HG03439 (cell line): ENCODE measurements at regions not wholly inside any gene's neighbourhood (a gene's known extent, or its start where the extent isn't known, plus 50 kb on each side); places are given as distances from the start of the nearest gene placed in this dataset.
"Not testable (repeated sequence)": the region's sequence is repeated elsewhere in the genome, so short reads cannot be mapped to it uniquely, and the experiment has no call there.

ENCODE experiments used
- ATAC-seq: cut with Tn5 transposase; IDR thresholded peaks from one replicate; pipeline ENCODE4 v1.9.1; 2021; ENCODE audit warnings: mild to moderate bottlenecking, moderate library complexity; ENCODE audit not compliant: unreplicated experiment

DNA sequence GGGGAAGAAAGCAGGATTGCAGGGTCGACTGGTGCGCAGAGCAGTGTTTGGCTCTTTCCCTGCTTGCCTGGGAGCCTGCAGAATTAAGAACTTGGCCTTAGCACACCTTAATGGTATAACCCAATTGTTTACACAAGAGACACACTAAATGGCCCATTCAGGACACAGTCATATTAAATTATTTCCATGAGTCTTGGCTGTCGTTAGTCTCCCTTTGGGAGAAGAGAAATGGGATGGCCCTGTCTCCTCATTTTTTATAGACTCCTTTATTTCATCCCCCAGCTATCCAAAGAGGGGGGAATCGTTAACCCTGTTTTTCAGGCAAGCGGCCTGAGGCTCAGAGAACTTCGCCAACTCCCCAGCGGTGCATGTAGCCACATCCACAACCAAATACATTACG, 282.5 kb downstream of the SUCLA2 start:
- no peak for ATAC-seq

DNA sequence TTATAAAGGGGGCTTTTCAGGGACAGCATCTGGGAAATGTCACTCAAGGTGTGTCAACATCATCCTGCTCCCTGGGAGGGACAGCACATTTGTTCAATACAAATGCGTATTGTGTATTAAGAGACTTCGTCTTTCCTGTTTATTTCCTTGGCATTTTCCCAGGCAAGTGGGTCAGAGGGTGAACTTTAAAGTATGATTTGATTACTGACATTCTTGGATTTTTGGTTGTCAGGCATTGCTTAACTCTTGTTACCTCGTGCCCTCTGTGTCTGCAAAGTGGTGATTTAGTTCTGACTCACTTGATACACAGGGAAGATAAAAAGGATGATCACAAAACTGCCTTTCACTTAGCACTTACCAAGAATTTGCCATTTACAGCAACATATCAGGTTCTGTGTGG, 292.7 kb downstream of the SUCLA2 start:
- ATAC-seq = no peak

DNA sequence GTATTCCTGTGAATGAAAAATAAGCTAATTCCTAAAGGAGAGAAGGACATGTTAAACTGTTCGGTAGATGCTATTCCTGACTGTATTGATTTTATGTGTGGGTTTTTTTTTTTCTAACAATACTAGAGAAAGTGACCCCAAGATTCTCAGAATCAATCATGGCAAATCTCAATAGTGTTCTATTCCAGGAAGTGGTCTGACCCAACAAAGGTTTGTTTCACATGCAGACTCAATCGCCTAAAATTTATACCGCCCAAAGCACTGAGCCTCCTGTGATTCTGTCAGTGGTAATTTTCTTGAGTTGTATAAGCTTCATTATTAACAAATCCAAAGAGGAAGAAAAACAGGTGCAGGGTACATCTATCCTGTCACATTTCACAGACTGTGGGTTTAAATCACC, 293.7 kb downstream of the SUCLA2 start:
- no peak for ATAC-seq

DNA sequence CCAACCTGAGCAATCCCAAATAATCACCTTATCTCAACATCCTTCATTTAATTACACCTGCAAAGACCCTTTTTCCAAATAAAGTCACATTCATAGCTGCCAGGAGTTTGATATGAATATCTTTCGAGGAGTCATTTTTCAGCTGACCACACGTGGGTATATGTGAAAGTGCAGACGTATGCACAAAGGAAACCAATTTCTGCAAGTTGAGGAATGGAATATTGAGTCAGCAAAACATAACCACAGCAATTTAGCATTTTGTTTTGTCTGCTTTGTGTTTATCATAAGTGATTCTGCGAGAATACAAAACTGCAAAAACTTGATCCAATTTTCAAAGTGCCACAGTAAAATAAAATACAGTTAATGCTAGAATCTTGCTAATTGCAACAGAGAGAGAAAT, 295.9 kb downstream of the SUCLA2 start:
- no peak for ATAC-seq

DNA sequence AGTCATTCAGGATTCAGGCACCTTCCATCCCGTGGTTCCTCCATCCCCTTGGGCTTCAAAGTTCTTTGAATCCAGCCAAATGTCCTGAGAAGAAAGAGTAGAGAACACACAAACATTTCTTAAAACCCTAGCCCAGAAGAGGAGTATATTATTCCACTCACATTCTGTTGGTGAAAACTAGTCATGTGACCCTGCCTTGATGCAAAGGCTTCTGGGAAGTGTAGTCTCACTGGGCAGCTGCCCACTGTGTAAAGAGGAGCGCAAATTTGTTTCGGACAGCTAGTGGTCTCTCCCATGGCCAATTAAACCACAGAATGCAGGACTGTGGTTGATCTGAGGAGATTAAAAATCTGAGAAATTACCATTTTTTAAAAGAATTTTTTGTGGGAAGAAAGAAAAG, 304.4 kb downstream of the SUCLA2 start:
- ATAC-seq = no peak

DNA sequence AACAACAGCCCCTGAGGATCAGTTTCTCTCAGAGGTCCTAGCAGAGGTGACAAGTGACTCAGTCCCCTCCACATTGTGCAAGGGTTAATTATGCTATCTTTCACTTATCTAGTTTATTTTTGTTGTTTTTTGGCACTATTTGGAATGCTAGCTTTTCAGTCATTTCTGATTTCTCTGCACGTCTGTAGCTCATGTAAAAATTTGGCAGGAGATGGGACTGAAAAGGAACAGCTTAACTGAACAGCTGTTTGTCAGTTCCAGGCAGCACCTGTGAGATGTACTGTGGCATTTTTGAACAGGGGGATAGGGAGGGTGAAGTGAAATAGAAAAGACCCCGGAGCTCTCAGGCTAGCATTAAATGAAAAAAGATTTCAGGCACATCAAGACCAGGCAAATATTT, 313.5 kb downstream of the SUCLA2 start:
- no peak for ATAC-seq

DNA sequence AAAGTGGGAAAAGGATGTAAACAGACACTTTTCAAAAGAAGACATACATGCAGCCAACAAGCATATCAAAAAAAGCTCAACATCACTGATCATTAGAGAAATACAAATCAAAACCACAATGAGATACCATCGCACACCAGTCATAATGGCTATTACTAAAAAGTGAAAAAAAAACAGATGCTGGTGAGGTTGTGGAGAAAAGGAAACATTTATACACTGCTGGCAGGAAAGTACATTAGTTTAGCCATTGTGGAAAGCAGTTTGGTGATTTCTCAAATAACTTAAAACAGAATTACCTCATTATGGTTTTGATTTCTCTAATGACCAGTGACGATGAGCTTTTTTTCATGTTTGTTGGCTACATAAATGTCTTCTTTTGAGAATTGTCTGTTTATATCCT, 315.9 kb downstream of the SUCLA2 start:
- ATAC-seq = not testable (repeated sequence)

DNA sequence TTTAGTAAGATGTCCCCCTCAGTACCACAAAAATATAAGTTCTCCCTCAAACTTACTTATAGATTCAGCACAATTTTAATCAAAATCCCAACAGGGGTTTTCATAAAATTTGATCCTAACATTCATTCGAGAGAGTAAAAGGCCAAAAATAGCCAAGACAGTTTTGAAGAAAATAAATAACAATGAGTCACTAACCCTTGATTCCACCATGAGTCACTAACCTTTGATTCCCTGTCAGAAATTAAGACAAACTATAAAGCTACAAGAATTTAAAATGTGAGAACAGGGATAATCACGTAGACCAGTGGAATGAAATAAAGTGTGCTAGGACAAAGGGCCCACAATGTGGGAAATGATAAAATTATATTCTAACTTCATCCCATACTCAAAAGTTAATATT, 320.3 kb downstream of the SUCLA2 start:
- no peak for ATAC-seq

DNA sequence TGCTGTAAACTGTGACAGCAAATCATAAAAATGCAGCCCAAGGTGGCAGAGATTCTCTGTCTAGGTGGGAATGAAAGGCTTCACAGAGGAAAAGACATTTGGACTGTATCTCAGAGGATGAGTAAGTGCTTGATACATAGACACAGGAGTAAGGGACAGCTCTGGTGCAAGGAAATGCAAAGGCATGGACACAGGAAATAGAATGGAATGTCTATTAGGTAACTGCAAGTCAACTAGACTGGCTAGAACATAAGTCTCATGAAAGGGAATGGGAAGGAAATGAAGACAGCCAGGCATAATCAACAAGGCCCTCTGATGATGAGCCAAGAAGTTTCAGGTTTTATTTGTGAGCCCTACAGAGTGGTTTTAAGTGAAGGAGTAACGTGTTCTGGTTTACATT, 321.7 kb downstream of the SUCLA2 start:
- ATAC-seq = no peak

DNA sequence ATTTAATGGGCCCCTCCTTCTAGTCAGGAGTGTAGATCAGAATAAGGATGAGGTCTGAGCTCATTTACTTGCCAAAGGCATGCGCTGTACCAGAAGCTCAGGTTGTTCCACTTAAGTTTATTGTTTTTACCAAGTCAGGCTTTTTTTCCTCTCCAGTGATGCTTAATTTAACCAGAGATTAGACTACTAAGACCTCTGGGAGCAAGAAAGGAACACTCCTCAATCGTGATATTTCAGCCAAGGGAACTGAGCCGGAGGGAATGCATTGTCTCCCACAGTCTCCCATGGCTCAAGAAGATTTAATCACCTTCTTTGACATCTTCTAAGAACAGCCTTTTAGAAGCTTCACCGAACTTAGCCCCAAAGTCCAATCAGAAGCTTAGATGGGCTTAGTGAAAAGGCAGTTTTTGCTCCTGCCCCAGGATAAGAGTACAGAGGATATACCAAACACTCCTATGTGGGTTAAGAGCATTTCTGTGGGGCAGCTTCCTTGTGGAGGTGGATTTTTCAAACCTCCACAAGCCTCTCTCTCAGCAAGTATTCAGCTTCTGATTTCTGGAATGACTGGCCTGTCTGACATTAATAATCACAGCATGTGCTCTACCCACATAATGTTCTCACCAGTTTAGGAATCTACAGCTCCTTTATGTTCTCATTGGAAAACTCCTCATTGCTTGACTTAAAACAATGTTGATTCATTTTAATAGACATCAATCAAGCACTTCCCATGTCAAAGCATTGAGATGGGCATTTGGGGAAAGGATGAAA, 322.7 kb downstream of the SUCLA2 start:
- no peak for ATAC-seq

DNA sequence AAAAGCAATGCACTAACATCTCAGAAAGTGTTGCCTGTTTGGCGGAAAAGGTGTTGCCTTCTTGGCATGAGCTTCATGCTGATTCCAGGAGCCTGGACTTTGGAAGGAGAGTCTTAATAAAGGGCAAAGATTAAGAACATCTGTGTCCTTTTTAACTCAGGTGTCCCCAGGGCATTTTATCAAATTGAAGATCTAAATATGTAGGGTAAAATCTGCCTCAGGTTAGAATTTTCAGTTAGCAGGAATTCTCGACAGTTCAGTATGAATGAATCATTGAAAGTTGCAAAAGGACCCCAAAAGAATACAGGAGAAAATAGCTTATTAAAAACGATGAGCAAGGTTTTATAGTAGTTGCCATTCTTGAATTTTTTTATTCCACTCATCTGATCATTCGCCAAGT, 325.2 kb downstream of the SUCLA2 start:
- ATAC-seq = no peak

DNA sequence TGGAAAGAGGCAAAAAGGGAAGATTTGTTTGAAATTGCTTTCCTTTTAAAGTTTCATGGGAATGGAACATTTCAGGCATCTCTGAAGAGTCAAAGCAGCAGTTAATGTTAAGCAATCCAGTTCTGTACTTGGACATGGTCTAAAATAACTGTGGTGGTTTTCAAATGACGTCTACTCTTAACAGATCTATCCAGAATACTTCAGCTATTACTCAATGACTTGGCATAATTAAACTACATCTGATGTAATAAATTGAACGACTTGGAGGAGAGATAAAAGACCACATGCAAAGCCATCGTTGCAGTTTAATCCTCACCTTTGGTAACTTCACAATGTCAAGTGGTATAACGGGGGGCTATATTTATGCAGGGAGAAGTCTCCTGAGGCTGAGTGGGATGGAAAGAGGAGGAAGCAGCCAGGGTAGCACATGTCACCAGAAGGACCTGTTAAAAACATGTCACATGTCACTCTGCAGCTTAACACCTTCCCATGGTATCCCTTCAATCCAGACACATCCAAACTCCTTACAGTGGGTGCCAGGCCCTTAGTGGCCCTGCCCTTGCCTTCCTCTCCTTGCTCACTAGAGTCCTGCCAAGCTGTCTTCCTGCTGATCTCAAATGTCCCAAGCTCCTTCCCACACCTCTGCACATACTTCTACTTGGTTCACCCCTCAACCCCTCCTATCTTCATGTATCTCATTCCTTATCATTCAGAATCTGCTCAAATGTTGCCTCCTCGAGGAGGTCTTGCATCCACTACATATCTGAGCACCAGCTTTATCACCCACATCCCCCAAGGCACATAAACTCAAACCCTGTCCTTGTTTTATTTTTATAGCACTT, 327.8 kb downstream of the SUCLA2 start:
- ATAC-seq = no peak

DNA sequence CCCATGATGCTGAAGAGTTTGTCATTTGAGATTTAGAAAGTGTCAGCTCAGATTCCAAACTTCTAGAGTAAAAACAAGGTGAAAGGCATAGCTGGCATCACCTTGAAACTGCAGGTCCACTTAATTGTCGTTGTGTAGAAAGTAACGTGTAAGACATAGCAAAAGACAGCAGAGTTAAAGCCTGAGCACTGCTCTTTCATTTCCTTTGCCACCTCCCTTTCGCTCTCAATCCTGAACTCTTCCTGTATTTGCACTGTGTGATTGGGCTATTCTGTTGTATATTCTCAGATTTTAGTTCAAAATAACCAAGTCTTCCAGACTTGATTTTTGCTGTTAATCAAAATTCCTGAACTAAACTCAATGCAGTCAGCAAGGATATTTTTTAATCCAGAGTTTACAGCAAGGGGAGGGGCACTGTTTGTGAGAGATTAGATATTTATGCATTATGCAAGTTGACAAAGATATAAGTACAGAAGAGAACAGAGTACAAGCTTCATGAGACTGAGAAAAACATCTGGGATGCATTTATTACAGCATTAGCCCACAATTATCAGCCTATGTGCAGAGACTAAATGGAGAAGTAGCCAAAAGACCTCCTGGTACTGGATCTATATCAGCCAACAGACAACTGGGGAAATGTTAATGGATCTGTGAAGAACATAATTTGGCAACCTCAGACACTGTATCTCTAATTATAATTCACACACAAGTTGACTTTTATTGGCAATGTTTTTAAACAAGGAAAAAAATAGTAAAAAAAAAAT, 328.6 kb downstream of the SUCLA2 start:
- no peak for ATAC-seq

DNA sequence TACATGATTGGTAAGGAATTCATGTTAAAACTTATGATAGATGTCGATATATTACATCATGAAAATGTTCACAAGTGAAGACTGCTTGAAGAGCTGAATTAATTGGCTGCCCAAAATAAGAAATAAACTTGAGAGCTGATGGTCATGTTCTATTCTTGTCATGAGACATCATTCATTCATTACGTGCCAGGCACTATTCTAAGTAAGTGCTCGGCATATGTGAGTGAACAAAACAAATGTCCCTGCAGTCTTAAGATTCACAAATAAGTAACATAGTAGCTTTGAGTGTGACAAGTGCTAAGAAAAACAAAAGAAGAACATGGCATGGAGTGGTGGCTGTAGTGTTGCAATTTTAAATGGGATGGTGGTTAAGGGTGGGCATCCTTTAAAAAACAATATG, 329.3 kb downstream of the SUCLA2 start:
- ATAC-seq = no peak

DNA sequence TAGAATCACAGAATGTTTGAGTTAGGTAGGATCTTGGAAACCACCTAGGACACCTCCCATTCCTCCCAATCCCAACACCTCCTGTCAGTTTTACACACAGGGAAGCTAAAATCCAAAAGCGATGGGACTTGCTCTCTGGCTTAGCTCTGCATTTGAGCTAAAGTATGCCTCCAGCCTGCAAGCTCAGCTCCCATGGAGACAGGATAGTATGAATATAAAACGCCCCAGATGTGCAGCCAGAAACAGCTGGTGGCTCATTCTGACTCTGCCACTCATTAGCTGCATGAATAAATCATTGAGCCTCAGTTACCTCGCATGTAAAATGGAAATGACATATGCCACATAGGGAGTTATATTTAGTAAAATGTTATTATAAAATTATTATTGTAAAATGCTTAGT, 336.0 kb downstream of the SUCLA2 start:
- no peak for ATAC-seq

DNA sequence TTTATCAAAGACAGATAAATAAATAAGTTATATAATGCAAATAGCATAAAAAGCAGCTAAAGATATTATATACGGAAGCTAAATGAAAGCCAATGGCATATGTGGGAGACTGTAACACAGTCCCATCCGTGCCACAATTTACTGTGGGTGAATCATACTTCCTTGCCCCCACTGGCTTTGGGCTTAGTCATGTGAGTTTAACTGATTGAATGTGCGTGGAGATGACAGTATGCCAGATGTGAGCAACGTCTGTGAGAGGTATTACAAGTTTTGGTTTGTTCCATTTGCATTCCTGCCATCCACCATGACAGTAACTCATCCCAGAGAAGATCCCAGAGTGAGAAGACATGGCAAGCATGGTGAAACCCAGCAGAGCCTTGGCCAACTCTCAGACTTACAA, 340.0 kb downstream of the SUCLA2 start:
- ATAC-seq = no peak

DNA sequence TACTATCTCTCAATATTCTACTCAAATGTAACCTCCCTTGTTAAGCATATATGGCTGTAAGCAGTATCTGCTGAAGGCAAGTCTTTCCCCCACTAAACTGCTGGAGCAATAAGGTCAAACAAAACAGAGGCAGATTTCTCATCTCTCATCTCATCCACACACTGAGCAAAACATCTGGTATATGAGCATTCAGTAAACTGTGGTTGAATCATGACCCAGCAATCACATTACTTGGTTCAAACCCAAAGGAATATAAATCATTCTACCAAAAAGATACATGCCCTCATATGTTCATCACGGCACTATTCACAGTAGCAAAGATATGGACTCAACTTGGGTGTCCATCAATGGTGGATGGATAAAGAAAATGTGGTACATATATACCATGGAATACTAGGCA, 344.4 kb downstream of the SUCLA2 start:
- no peak for ATAC-seq

DNA sequence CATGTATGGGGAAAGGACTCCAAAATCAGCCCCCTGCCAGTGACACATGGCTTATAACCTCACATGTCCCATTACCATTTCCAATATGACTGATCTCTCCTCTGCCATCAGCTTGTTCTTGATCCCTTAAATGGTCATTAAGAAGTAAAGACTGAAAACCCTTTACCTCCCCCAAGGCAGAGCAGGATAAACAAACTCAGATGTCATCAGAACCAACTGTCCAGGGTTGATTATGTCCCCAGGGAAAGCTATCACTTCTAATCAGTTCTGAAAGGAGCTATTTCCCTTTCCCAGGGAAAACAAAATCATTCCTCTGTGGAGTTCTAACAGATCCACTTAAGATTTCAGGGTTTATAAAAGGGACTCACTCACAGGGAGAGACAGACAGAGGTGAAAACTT, 350.9 kb downstream of the SUCLA2 start:
- no peak for ATAC-seq

DNA sequence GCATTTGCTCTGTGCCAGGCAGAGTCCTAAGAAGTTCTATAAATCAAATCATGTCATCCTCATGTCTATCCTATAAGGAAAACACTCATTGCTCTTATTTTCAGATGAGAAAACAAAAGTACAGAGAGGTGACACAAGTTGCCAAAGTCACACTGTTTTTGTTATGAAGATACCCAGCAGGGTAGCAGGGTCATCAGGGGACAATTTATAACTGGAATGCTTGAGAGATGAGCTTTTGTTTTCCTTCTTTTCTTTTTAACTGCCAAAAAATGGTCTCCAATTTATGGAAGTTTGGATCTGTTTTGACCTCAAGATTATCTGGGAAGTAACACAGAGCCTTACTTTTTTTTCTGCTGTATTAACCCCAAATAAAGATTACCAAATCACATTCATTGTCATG, 354.1 kb downstream of the SUCLA2 start:
- no peak for ATAC-seq

DNA sequence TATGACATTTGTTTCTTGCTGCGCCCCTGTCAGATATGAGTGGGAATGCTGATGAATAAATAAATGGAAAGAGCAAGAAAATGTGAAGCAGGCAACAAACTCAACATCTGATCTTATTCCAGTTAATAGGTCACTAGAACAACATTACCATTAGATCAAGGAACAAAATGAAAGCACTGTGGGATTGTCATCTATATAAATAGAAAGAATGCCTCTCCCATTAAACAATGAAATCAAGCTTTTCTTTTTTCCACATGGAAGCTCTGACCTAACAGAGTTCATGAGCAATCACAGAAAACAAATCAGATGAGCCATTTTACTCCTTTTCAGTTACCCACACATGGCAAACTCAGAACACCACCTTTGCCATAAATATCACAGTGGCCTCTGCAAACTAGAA, 354.8 kb downstream of the SUCLA2 start:
- ATAC-seq = no peak

DNA sequence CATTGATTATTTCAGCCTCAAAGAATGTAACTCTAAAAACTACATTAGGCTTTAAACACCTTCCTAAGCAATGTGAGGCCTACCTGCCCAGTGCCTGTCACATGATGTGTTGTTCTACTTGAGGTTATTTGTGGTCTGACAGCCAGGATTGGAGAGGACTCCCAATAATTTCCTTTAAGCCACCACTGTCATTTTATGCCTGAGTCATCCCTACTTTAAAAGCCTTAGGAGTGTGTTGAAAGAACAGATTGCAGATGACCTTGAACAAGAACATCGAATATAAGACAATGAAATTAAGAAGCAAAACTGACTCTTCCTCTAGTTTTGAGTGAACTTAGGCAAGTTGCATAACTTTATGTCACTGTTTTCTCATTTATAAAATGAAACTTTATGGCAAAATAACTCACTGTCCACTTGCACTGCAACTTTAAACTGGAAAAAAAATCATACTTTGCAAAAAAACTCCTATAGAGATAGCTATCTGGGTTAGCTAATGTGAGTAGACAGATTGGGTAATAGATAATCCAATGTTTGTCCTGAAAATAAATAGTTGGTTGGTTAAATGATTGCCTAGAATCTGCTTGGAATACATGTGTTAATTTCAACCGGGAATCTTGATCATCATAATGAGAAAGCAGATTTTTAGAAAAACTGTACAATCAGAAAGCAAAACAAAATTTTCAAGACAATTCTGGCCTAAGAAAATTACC, 361.2 kb downstream of the SUCLA2 start:
- ATAC-seq = no peak
